ENCODE measurements at regions not wholly inside any gene's neighbourhood (a gene's known extent, or its start where the extent isn't known, plus 50 kb on each side); places are given as distances from the start of the nearest gene placed in this dataset.
"Not testable (repeated sequence)": the region's sequence is repeated elsewhere in the genome, so short reads cannot be mapped to it uniquely, and the experiment has no call there.

DNA sequence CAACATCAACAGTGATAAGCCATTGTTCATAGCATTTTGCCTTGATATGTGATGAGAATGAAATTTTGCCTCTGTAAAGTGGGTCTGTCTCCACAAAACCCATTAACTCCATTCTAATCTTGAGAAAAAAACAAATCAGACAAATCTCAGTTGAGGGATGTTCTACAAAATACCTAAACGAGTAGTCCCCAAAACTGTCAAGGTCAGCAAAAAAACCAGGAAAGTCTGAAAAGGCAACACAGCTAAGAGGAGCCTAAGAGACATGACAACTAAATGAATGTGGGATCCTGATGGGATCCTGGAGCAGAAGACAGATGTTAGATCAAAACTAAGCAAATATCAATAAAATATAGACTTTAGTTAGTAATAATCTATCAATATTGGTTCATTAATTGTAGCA lies 431.6 kb upstream of the SPTLC3 start:
- Histone ChIP-seq H3K9me3 (ENCODE audit: control insufficient read depth, low read length) (peaks cover 2% of the 10 kb centered on the region), H3K36me3 (ENCODE audit: control insufficient read depth in 1 of 2, insufficient read depth in 2 of 2, low read length in 1 of 2) (no peaks in the 10 kb centered on the region), H3K4me1 (ENCODE audit: control insufficient read depth in 1 of 2, insufficient read depth in 2 of 2, low read length in 2 of 2) (no peaks in the 10 kb centered on the region), H3K27me3 (ENCODE audit: control insufficient read depth in 1 of 2, insufficient read depth in 2 of 2, low read length in 1 of 2) (no peaks in the 10 kb centered on the region), H3K4me3 (ENCODE audit: low read length in 2 of 2) (no peak overlapping the region), H3K27ac (ENCODE audit: low read depth in 1 of 2, low read length in 2 of 2) (no peak overlapping the region)
- intact Hi-C loops (cut with DNase I) = no loop called here
- no peak for ATAC-seq (ENCODE audit: low FRiP score)
- DNase-seq = no peak
- WGBS, 2 donors = 57 to 67% methylated on average over 1 of the region's 1 CpG

DNA sequence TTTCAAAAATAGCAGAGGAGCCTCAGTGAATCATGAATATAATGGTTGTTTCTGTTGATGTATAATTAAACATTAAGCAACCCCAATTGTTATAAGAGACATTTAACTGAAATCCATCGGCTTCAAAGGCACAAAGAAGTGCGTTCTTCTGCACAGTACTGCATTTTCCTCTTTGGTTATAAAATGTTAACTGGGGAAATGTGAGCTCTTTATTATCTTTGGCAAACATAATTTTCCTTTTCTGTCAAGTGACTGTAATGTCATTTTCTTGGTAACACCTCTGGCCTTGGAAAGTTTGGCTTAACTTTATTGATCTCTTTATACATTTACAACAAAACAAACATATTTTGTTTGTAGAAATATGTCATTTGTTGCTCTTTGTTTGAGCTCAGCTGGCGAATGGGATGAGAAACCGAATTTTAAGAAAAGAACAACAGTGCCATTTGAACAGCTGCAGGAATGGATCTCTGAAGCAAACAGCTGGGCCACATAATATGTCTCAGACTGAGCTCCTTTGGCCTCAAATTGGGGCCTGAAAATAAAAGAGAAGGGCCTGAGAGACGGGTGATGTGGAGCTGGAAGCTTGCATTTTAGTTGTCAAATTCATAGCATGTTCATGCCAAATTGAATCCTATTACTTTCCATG lies 427.0 kb upstream of the SPTLC3 start:
- no peak for DNase-seq
- WGBS, 2 donors = 38 to 48% methylated on average over 5 of the region's 5 CpGs
- ATAC-seq (ENCODE audit: low FRiP score) = no peak
- H3K4me1 ChIP-seq (ENCODE audit: control insufficient read depth in 1 of 2, insufficient read depth in 2 of 2, low read length in 2 of 2) = no peaks in the 10 kb centered on the region
- H3K27ac ChIP-seq (ENCODE audit: low read depth in 1 of 2, low read length in 2 of 2) = no peak overlapping the region
- H3K27me3 ChIP-seq (ENCODE audit: control insufficient read depth in 1 of 2, insufficient read depth in 2 of 2, low read length in 1 of 2) = no peaks in the 10 kb centered on the region
- H3K4me3 ChIP-seq (ENCODE audit: low read length in 2 of 2) = no peak overlapping the region
- no peaks in the 10 kb centered on the region for H3K9me3 ChIP-seq (ENCODE audit: control insufficient read depth, low read length)
- no peaks in the 10 kb centered on the region for H3K36me3 ChIP-seq (ENCODE audit: control insufficient read depth in 1 of 2, insufficient read depth in 2 of 2, low read length in 1 of 2)
- intact Hi-C loops (cut with DNase I) = no loop called here

DNA sequence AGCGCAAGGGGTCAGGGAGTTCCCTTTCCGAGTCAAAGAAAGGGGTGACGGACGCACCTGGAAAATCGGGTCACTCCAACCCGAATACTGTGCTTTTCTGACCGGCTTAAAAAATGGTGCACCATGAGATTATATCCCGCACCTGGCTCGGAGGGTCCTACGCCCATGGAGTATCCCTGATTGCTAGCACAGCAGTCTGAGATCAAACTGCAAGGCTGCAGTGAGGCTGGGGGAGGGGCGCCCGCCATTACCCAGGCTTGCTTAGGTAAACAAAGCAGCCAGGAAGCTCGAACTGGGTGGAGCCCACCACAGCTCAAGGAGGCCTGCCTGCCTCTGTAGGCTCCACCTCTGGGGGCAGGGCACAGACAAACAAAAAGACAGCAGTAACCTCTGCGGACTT lies 426.1 kb upstream of the SPTLC3 start:
- H3K36me3 ChIP-seq (ENCODE audit: control insufficient read depth in 1 of 2, insufficient read depth in 2 of 2, low read length in 1 of 2); H3K27me3 ChIP-seq (ENCODE audit: control insufficient read depth in 1 of 2, insufficient read depth in 2 of 2, low read length in 1 of 2); DNase-seq; H3K27ac ChIP-seq (ENCODE audit: low read depth in 1 of 2, low read length in 2 of 2); H3K9me3 ChIP-seq (ENCODE audit: control insufficient read depth, low read length); ATAC-seq (ENCODE audit: low FRiP score); H3K4me3 ChIP-seq (ENCODE audit: low read length in 2 of 2); H3K4me1 ChIP-seq (ENCODE audit: control insufficient read depth in 1 of 2, insufficient read depth in 2 of 2, low read length in 2 of 2); intact Hi-C loops (cut with DNase I): not testable (repeated sequence)
- 75 to 83% methylated on average over 11 to 14 of the region's 14 CpGs for whole genome bisulfite sequencing, 2 donors

DNA sequence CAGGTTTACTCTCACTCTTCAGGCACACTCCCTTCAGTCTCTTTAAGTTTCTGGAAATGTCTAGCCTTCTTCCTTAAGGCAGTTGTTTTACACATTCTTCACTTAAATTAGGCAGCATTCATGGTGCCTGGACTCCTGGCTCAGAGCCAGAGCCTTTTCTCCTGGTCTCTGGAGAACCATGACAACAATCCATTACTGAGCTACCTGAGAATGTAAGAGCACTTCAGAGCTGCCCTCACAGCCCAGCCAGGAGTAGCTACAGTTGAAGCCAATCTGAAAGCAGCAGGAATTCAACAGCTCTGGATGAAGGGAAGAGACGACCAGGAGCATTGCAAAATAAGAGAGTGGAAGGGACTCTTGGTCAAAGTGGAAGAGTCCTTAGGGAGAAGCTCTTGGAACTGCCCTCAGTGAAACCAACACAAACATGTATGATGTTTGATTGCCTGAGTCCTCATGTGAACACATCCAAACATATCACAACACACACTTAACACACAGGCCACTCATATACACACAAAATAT lies 416.8 kb upstream of the SPTLC3 start:
- intact Hi-C loops (cut with DNase I) = no loop called here
- Histone ChIP-seq H3K27me3 (ENCODE audit: control insufficient read depth in 1 of 2, insufficient read depth in 2 of 2, low read length in 1 of 2) (no peaks in the 10 kb centered on the region), H3K36me3 (ENCODE audit: control insufficient read depth in 1 of 2, insufficient read depth in 2 of 2, low read length in 1 of 2) (no peaks in the 10 kb centered on the region), H3K4me3 (ENCODE audit: low read length in 2 of 2) (no peak overlapping the region), H3K27ac (ENCODE audit: low read depth in 1 of 2, low read length in 2 of 2) (no peak overlapping the region), H3K4me1 (ENCODE audit: control insufficient read depth in 1 of 2, insufficient read depth in 2 of 2, low read length in 2 of 2) (no peaks in the 10 kb centered on the region), H3K9me3 (ENCODE audit: control insufficient read depth, low read length) (no peaks in the 10 kb centered on the region)
- ATAC-seq (ENCODE audit: low FRiP score) = no peak
- DNase-seq = no peak
- WGBS, 2 donors = 24 to 37% methylated on average over 1 of the region's 1 CpG

DNA sequence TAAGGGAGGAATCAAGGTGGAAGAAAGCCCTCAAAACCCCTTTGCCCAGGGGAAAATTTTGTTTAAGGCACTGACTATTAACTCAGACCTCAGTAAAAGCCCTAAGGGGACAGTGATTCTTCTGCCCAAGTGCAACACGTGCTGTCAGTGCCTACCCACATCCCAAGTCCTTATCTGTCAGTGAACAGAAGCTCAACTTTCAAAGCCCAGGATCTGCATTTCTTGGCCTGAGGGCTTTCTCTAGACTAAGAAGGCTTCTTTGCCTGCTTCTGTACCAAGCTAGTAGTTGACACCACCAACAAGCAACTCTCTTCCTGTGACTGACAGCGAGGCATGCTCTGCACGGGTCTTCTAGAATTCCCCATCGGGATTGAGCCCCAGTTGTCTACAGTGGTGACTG lies 416.0 kb upstream of the SPTLC3 start:
- no peaks in the 10 kb centered on the region for H3K36me3 ChIP-seq (ENCODE audit: control insufficient read depth in 1 of 2, insufficient read depth in 2 of 2, low read length in 1 of 2)
- intact Hi-C loops (cut with DNase I) = no loop called here
- no peaks in the 10 kb centered on the region for H3K4me1 ChIP-seq (ENCODE audit: control insufficient read depth in 1 of 2, insufficient read depth in 2 of 2, low read length in 2 of 2)
- H3K27ac ChIP-seq (ENCODE audit: low read depth in 1 of 2, low read length in 2 of 2) = no peak overlapping the region
- DNase-seq (no peak), ATAC-seq (ENCODE audit: low FRiP score) (no peak)
- H3K9me3 ChIP-seq (ENCODE audit: control insufficient read depth, low read length) = no peaks in the 10 kb centered on the region
- H3K27me3 ChIP-seq (ENCODE audit: control insufficient read depth in 1 of 2, insufficient read depth in 2 of 2, low read length in 1 of 2) = no peaks in the 10 kb centered on the region
- 66 to 71% methylated on average over 4 of the region's 4 CpGs for WGBS, 2 donors
- H3K4me3 ChIP-seq (ENCODE audit: low read length in 2 of 2) = no peak overlapping the region

DNA sequence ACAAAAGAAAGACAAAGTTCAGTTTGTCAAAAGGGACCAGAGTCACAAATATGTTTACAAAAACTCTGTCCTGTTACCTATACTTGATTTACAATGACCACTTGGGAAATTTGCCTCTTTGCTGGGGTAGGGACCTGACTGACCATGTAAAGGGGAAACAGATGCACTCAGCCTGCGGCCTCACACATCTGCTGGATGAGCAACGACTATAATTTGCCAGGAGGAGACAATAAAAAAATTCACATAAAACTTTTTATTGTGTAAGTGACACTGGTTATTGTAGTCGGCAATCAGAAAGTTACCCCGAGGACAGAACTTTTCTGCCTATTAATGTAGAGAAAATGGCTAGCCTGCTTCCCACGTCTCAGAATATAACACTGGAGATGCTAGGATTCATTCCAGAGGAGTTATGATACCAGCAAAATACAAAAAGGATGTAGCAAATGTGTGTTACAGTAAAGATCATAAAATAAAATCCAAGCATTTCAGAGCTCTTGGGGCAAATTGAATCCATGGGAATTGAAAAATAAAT lies 415.4 kb upstream of the SPTLC3 start:
- Histone ChIP-seq H3K4me1 (ENCODE audit: control insufficient read depth in 1 of 2, insufficient read depth in 2 of 2, low read length in 2 of 2) (no peaks in the 10 kb centered on the region), H3K27me3 (ENCODE audit: control insufficient read depth in 1 of 2, insufficient read depth in 2 of 2, low read length in 1 of 2) (no peaks in the 10 kb centered on the region), H3K27ac (ENCODE audit: low read depth in 1 of 2, low read length in 2 of 2) (no peak overlapping the region), H3K4me3 (ENCODE audit: low read length in 2 of 2) (no peak overlapping the region), H3K9me3 (ENCODE audit: control insufficient read depth, low read length) (no peaks in the 10 kb centered on the region), H3K36me3 (ENCODE audit: control insufficient read depth in 1 of 2, insufficient read depth in 2 of 2, low read length in 1 of 2) (no peaks in the 10 kb centered on the region)
- no peak for DNase-seq
- 79 to 84% methylated on average over 5 of the region's 5 CpGs for WGBS, 2 donors
- intact Hi-C loops (cut with DNase I) = no loop called here
- ATAC-seq (ENCODE audit: low FRiP score) = no peak

DNA sequence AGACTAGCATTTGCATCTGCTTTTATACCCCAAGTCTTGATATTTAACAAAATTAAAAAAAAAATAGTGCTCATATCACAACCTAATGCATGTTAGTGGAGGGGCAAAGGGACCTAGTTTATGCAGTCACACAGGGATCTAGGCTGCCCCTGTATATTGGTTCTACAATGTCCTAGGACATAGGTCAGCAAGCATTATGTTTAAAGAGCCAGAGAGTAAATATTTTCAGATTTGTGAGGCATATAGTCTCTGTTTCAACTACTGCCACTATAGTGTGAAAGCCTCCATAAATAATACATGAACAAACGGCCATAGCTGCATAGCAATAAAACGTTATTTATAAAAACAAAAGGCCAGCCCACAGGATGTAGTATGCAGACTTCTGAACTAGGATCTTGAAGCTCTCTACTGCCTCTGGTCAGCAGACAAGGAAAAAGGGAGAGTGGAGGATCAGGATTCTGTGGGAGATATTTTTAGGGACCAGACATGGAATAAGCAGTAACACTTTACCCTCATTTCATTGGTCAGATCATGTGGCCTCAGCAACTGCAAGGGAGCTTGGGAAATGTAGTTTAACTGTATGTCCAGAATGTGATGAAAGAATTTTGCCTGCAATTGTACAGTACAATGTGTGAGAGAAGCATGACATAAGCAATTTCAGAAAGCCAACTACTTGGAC lies 414.2 kb upstream of the SPTLC3 start:
- Histone ChIP-seq H3K27me3 (ENCODE audit: control insufficient read depth in 1 of 2, insufficient read depth in 2 of 2, low read length in 1 of 2) (no peaks in the 10 kb centered on the region), H3K4me3 (ENCODE audit: low read length in 2 of 2) (no peak overlapping the region), H3K36me3 (ENCODE audit: control insufficient read depth in 1 of 2, insufficient read depth in 2 of 2, low read length in 1 of 2) (no peaks in the 10 kb centered on the region), H3K9me3 (ENCODE audit: control insufficient read depth, low read length) (no peaks in the 10 kb centered on the region), H3K27ac (ENCODE audit: low read depth in 1 of 2, low read length in 2 of 2) (no peak overlapping the region), H3K4me1 (ENCODE audit: control insufficient read depth in 1 of 2, insufficient read depth in 2 of 2, low read length in 2 of 2) (no peaks in the 10 kb centered on the region)
- intact Hi-C loops (cut with DNase I) = no loop called here
- no peak for ATAC-seq (ENCODE audit: low FRiP score)
- no peak for DNase-seq
- 2 to 10% methylated on average over 2 of the region's 2 CpGs for WGBS, 2 donors

DNA sequence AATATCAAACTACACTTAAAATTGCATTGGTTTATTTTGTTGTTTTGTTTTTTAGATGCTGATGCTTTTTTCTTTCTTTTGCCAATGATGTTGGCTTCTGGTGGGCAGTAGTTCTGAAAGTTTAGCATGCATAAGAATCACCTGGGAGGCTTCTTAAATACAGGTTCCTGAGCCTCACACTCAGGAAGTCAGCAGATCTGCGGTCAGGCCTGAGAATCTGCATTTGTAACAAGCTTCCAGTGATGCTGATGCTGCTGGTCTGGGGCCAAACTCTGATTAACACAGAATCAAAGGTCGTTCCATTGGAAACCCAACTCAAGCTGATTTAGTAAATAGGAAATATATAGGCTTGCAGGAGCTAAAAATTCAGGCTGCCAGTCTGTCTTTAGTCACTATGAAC lies 412.9 kb upstream of the SPTLC3 start:
- ATAC-seq (ENCODE audit: low FRiP score) (no peak), DNase-seq (no peak)
- 72 to 76% methylated on average over 2 of the region's 2 CpGs for WGBS, 2 donors
- no peak overlapping the region for H3K27ac ChIP-seq (ENCODE audit: low read depth in 1 of 2, low read length in 2 of 2)
- H3K36me3 ChIP-seq (ENCODE audit: control insufficient read depth in 1 of 2, insufficient read depth in 2 of 2, low read length in 1 of 2) = no peaks in the 10 kb centered on the region
- no peaks in the 10 kb centered on the region for H3K9me3 ChIP-seq (ENCODE audit: control insufficient read depth, low read length)
- intact Hi-C loops (cut with DNase I) = no loop called here
- H3K4me1 ChIP-seq (ENCODE audit: control insufficient read depth in 1 of 2, insufficient read depth in 2 of 2, low read length in 2 of 2) = no peaks in the 10 kb centered on the region
- no peak overlapping the region for H3K4me3 ChIP-seq (ENCODE audit: low read length in 2 of 2)
- H3K27me3 ChIP-seq (ENCODE audit: control insufficient read depth in 1 of 2, insufficient read depth in 2 of 2, low read length in 1 of 2) = no peaks in the 10 kb centered on the region

DNA sequence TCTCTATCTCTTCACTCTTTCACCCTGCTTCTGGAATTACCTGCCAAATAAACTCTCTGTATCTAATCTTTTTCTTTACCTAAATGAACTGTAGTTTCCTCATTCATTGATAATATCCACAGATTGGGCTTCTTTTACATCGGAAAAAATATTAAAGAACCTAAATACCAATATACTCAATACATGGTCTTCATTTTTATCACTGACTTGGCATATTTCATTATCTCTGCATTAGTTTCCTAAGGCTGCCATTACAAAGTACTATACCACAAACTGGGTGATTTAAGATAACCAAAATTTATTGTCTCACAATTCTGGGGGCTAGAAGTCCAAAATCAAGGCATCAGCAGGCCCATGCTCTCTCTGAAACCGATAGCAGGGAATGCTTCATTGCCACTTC lies 411.9 kb upstream of the SPTLC3 start:
- WGBS, 2 donors = 58 to 65% methylated on average over 2 of the region's 2 CpGs
- no peak overlapping the region for H3K4me3 ChIP-seq (ENCODE audit: low read length in 2 of 2)
- no peak for ATAC-seq (ENCODE audit: low FRiP score)
- H3K9me3 ChIP-seq (ENCODE audit: control insufficient read depth, low read length) = no peaks in the 10 kb centered on the region
- no peak for DNase-seq
- no peaks in the 10 kb centered on the region for H3K4me1 ChIP-seq (ENCODE audit: control insufficient read depth in 1 of 2, insufficient read depth in 2 of 2, low read length in 2 of 2)
- H3K27ac ChIP-seq (ENCODE audit: low read depth in 1 of 2, low read length in 2 of 2) = no peak overlapping the region
- H3K36me3 ChIP-seq (ENCODE audit: control insufficient read depth in 1 of 2, insufficient read depth in 2 of 2, low read length in 1 of 2) = no peaks in the 10 kb centered on the region
- intact Hi-C loops (cut with DNase I) = no loop called here
- H3K27me3 ChIP-seq (ENCODE audit: control insufficient read depth in 1 of 2, insufficient read depth in 2 of 2, low read length in 1 of 2) = no peaks in the 10 kb centered on the region

Data from aorta (tissue), 5 donors.